Spleen (tissue), 7 donors: ENCODE measurements at regions not wholly inside any gene's neighbourhood (a gene's known extent, or its start where the extent isn't known, plus 50 kb on each side); places are given as distances from the start of the nearest gene placed in this dataset.
"Not testable (repeated sequence)": the region's sequence is repeated elsewhere in the genome, so short reads cannot be mapped to it uniquely, and the experiment has no call there.

Source experiments
- CTCF ChIP-seq, 11 experiments: fragments of 200-600 bp in 7 of 11; fragments of 450-650 bp in 4 of 11; sonication (generic) in 4 of 11; IDR thresholded peaks in 8 of 11; conservative IDR thresholded peaks in 3 of 11; 1 replicate in 7 of 11; 2 replicates in 4 of 11; pipeline versions ENCODE4 v1.4.0 to v1.8.0; 2016 to 2021; ENCODE audit warnings: antibody characterized with exemption in 11 of 11, inconsistent platforms in 4 of 11, mild to moderate bottlenecking in 1 of 11
- POLR2AphosphoS5 ChIP-seq, 3 donors: sonication (generic); formaldehyde crosslinking; IDR thresholded peaks; one replicate each; pipeline ENCODE4 v1.5.1; 2017; ENCODE audit warnings: antibody characterized with exemption in 3 of 3
- donor health status: DM: no; HTN: no; CAD: no; lungs with moderate emphysema.
- donor health status: DM: no; HTN: no; CAD: no.
- donor health status: DM: no; HTN: no; CAD: no.

GRCh38 chr2:111338474-111338873, 217.8 kb downstream of the BCL2L11 start:
- not testable (repeated sequence) for TF ChIP-seq CTCF (IDR thresholded peaks at IDR 0.05 in 8 of 11, conservative IDR thresholded peaks at IDR 0.05 in 3 of 11); POLR2AphosphoS5 (IDR thresholded peaks at IDR 0.05)
